ENCODE measurements at regions not wholly inside any gene's neighbourhood (a gene's known extent, or its start where the extent isn't known, plus 50 kb on each side); places are given as distances from the start of the nearest gene placed in this dataset.

DNA sequence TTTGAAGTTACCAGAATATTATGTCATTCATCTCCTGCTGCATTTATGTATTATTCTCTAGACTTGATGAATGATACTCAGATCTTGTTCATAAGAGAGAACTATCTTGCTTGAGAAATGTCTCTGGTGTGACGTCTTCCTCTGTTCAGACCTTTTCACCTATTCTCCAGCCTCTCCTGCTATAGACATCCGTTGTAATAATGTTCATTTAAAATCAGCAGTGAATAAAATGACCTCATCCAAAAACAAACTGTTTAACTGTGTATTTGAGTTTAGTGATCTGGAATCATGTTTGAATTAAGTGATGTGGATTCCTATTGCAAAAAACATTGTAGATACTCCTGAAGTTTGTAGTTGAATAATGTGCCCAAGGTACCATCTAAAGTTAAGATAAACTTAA is 487.1 kb downstream of the PCNX1 start:
- DNase-seq (ENCODE audit: low read depth, low spot score) = no peak
- Histone ChIP-seq H3K36me3 (ENCODE audit: control insufficient read depth in 2 of 2, extremely low read depth in 1 of 2, insufficient read depth in 2 of 2, low read length in 2 of 2) (no peaks in the 10 kb centered on the region), H3K4me1 (ENCODE audit: control insufficient read depth, extremely low read depth, insufficient read depth, low read length) (no peaks in the 10 kb centered on the region), H3K27ac (ENCODE audit: insufficient read depth, low read depth, low read length) (no peak overlapping the region), H3K9ac (replicated peaks; ENCODE audit: extremely low read depth, insufficient read depth, low read length) (no peak overlapping the region), H3K4me2 (ENCODE audit: insufficient read depth, low read length) (no peak overlapping the region), H4K20me1 (replicated peaks; ENCODE audit: control insufficient read depth, extremely low read depth, insufficient read depth, low read length) (no peaks in the 10 kb centered on the region), H3K79me2 (ENCODE audit: control insufficient read depth, insufficient read depth, low read length) (no peaks in the 10 kb centered on the region), H3K9me3 (replicated peaks; ENCODE audit: control insufficient read depth, insufficient read depth, low read length) (no peaks in the 10 kb centered on the region), H3K4me3 (replicated peaks in 1 of 3; ENCODE audit: insufficient read depth in 1 of 3, low read depth in 1 of 3, low read length in 3 of 3) (no peak overlapping the region), H3K9me1 (replicated peaks; ENCODE audit: control insufficient read depth, extremely low read depth, insufficient read depth, low read length) (no peaks in the 10 kb centered on the region), H2AFZ (ENCODE audit: low read depth, low read length) (no peak overlapping the region), H3K27me3 (ENCODE audit: control insufficient read depth in 2 of 2, insufficient read depth in 2 of 2, low read length in 2 of 2) (no peaks in the 10 kb centered on the region)
- no TSS peak for BruUV-seq (replicated peaks)
- dilution Hi-C loops (cut with MboI; ENCODE audit: extremely low pct_ligation_motif_present, low sequenced_read_pairs) = no loop called here
- ChIA-PET POLR2A (no interaction called here), CTCF (interaction anchor here (1.2 to 1.5 kb wide), 3 partner anchors 14 to 43 kb away, joined by 3 read pairs; no protein-coding TSS in a partner anchor)
- no peak for FAIRE-seq
- TF ChIP-seq POLR2A (IDR thresholded peaks at IDR 0.05; ENCODE audit: low read depth, low read length) = no peak
- TF ChIP-seq MYC (IDR thresholded peaks at IDR 0.05; ENCODE audit: low read depth, low read length) = no peak
- TF ChIP-seq EZH2 (IDR thresholded peaks at IDR 0.05; ENCODE audit: borderline replicate concordance, low read depth, low read length, severe bottlenecking) = no peak
- TF ChIP-seq, protein P1, sequence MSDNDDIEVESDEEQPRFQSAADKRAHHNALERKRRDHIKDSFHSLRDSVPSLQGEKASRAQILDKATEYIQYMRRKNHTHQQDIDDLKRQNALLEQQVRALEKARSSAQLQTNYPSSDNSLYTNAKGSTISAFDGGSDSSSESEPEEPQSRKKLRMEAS (IDR thresholded peaks at IDR 0.05; ENCODE audit: insufficient read depth, insufficient read length) = no peak
- TF ChIP-seq, protein P2, sequence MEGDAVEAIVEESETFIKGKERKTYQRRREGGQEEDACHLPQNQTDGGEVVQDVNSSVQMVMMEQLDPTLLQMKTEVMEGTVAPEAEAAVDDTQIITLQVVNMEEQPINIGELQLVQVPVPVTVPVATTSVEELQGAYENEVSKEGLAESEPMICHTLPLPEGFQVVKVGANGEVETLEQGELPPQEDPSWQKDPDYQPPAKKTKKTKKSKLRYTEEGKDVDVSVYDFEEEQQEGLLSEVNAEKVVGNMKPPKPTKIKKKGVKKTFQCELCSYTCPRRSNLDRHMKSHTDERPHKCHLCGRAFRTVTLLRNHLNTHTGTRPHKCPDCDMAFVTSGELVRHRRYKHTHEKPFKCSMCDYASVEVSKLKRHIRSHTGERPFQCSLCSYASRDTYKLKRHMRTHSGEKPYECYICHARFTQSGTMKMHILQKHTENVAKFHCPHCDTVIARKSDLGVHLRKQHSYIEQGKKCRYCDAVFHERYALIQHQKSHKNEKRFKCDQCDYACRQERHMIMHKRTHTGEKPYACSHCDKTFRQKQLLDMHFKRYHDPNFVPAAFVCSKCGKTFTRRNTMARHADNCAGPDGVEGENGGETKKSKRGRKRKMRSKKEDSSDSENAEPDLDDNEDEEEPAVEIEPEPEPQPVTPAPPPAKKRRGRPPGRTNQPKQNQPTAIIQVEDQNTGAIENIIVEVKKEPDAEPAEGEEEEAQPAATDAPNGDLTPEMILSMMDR (IDR thresholded peaks at IDR 0.05; ENCODE audit: extremely low read depth in 1 of 2, insufficient read depth in 1 of 2, low read depth in 1 of 2, low read length in 2 of 2) = no peak
- no peak for TF ChIP-seq POLR2AphosphoS5 (IDR thresholded peaks at IDR 0.05; ENCODE audit: insufficient read depth, low read depth, low read length)
- no peak for TF ChIP-seq FOS (IDR thresholded peaks at IDR 0.05; ENCODE audit: borderline replicate concordance, insufficient read depth, low read length)
- TF ChIP-seq GATA2 (IDR thresholded peaks at IDR 0.05; ENCODE audit: insufficient read depth, insufficient read length, low read depth, low read length) = no peak
- TF ChIP-seq JUN (IDR thresholded peaks at IDR 0.05; ENCODE audit: borderline replicate concordance, insufficient read depth, insufficient read length, low read depth) = no peak
- intact Hi-C loops (cut with micrococcal nuclease) = no loop called here
